ENCODE measurements at regions not wholly inside any gene's neighbourhood (a gene's known extent, or its start where the extent isn't known, plus 50 kb on each side); places are given as distances from the start of the nearest gene placed in this dataset.

DNA sequence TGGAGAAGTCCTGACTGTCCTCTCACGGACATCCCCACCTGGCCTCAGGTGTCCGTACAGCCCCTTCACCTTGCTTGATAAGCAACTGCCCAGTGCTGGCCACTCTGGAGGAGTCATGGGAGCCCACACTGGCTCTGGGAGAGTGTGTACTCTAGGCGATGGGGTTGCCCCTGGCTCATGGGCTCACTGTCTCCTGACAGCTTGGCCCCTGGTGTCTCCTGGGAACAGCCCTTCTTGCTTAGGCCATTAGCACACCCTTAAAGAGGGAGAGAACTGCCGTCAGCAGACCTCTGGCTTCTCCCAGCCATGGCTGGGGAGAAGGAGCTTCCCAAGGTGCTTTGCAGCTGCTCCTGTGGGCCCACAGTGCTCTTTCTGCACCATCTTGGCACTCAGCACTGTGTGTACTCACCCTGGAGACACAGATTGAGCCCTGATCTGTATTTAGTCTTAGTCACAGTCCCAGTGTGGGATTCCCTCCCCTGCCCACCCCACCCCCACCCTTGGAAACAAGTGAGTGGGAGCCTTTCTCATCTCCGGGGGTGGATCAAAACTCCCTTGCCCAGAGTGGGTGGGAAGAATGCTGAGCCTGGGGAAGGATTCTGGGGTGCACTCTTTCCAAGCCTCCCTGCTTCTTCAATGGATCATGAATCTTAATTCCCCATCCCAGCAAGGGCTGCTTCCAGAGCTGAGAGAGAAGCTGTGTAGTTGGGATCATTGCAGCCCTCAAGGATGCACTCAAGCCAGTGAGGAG, 83.5 kb upstream of the ADPGK start:
- Histone ChIP-seq H3K36me3 (replicated peaks in 1 of 2) (no peaks in the 10 kb centered on the region), H3K4me3 (no peak overlapping the region), H3K27me3 (no peaks in the 10 kb centered on the region), H3K4me1 (replicated peaks in 1 of 2) (no peaks in the 10 kb centered on the region), H3K9me3 (replicated peaks in 1 of 3) (no peaks in the 10 kb centered on the region), H3K27ac (no peak overlapping the region)
- no peak for TF ChIP-seq POLR2A (IDR thresholded peaks at IDR 0.05)
- TF ChIP-seq, protein P1, sequence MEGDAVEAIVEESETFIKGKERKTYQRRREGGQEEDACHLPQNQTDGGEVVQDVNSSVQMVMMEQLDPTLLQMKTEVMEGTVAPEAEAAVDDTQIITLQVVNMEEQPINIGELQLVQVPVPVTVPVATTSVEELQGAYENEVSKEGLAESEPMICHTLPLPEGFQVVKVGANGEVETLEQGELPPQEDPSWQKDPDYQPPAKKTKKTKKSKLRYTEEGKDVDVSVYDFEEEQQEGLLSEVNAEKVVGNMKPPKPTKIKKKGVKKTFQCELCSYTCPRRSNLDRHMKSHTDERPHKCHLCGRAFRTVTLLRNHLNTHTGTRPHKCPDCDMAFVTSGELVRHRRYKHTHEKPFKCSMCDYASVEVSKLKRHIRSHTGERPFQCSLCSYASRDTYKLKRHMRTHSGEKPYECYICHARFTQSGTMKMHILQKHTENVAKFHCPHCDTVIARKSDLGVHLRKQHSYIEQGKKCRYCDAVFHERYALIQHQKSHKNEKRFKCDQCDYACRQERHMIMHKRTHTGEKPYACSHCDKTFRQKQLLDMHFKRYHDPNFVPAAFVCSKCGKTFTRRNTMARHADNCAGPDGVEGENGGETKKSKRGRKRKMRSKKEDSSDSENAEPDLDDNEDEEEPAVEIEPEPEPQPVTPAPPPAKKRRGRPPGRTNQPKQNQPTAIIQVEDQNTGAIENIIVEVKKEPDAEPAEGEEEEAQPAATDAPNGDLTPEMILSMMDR (IDR thresholded peaks at IDR 0.05), result no peak
- 65 to 90% (median 79%) methylated on average over 2 to 5 of the region's 5 CpGs for WGBS, 4 donors
- DNase-seq, result no peak
- intact Hi-C loops (cut with DNase I), result no loop called here

DNA sequence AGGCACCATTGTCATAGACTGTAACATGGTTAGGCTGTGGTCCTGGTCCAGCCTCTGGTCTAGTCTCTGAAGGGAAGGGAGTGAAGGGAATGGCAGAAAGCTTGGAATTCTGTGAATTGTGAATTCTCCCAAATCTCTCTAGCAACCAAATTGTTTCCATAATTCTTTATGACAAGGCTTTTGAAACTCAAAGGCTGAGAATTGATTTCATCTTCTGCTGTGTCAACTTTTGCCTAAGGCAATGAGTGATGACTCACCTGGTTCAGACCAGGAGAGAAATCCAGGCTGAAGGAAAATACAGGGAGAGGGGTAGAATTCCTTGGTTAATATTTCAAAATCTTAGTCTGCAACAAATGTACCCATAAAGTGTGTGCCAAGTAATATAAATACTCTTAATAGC, 82.6 kb upstream of the ADPGK start:
- H3K4me3 ChIP-seq, result no peak overlapping the region
- H3K36me3 ChIP-seq (replicated peaks in 1 of 2), result no peaks in the 10 kb centered on the region
- DNase-seq, result no peak
- no peaks in the 10 kb centered on the region for H3K27me3 ChIP-seq
- H3K9me3 ChIP-seq (replicated peaks in 1 of 3), result no peaks in the 10 kb centered on the region
- intact Hi-C loops (cut with DNase I), result no loop called here
- no peak overlapping the region for H3K27ac ChIP-seq
- no peak for TF ChIP-seq POLR2A (IDR thresholded peaks at IDR 0.05)
- TF ChIP-seq, protein P1 (IDR thresholded peaks at IDR 0.05), result no peak
- no peaks in the 10 kb centered on the region for H3K4me1 ChIP-seq (replicated peaks in 1 of 2)

DNA sequence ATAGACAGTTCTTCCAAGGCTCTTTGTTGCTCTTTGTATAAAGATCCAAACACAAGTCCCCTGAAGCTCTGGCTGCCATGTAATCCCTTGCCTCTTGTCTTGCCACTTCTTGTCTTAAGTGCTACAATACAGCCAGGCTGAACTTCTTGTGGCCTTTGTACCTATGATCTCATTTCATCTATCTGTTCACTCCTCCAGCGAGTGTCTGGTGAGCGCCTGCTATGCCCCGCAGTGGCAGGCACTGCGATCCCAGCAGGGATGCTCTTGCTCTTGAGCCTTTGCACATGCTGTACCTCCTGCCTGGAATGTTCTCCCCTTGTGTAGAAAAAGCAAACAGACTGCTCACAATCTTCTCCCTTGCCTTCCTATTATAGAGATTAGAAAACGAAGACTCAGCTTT, 81.9 kb upstream of the ADPGK start:
- Histone ChIP-seq H3K36me3 (replicated peaks in 1 of 2) (no peaks in the 10 kb centered on the region), H3K27me3 (no peaks in the 10 kb centered on the region), H3K27ac (no peak overlapping the region), H3K4me1 (replicated peaks in 1 of 2) (no peaks in the 10 kb centered on the region), H3K9me3 (replicated peaks in 1 of 3) (no peaks in the 10 kb centered on the region), H3K4me3 (no peak overlapping the region)
- intact Hi-C loops (cut with DNase I), result no loop called here
- no peak for TF ChIP-seq POLR2A (IDR thresholded peaks at IDR 0.05)
- TF ChIP-seq, protein P1 (IDR thresholded peaks at IDR 0.05), result no peak
- 63 to 83% (median 68%) methylated on average over 5 of the region's 5 CpGs for WGBS, 4 donors
- DNase-seq, result no peak

- no peaks in the 10 kb centered on the region for H3K9me3 ChIP-seq (replicated peaks in 1 of 3)
- TF ChIP-seq POLR2A (IDR thresholded peaks at IDR 0.05), result no peak
- no peak for DNase-seq
- H3K4me1 ChIP-seq (replicated peaks in 1 of 2), result no peaks in the 10 kb centered on the region
- intact Hi-C loops (cut with DNase I), result no loop called here
- H3K4me3 ChIP-seq, result no peak overlapping the region
- no peak overlapping the region for H3K27ac ChIP-seq
- WGBS, 4 donors, result 80 to 84% (median 81%) methylated on average over 4 of the region's 4 CpGs
- H3K27me3 ChIP-seq, result no peaks in the 10 kb centered on the region
- H3K36me3 ChIP-seq (replicated peaks in 1 of 2), result no peaks in the 10 kb centered on the region
Observed at GRCh38 chr15:72864681-72865080, 81.1 kb upstream of the ADPGK start.

DNA sequence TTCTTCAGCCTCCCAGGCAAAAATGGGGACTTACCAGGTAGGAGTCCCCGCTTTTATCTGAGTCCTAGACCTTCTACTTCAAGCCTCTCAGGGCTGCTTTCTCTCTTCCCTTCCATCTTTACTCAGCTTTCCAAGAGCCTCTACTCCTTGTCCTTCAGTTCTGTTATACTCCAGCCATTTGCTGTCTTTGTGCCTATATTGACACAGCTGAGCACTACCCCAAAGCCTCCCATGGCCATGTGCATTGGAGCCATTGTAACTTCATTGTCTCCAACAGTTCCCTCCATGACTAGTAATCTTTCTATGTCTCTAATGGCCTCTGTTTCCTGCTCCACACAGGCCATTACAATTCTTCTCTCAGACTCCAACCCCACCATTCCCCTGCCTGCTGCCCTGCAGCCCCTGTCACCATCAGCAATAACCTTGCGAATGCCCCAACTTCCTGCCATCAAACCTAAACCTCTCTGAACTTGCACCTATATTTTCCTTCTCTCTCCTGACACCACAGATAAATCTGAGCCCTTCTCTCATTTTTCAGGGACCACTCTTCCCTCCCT, 77.9 kb upstream of the ADPGK start:
- TF ChIP-seq POLR2A (IDR thresholded peaks at IDR 0.05), result no peak
- TF ChIP-seq, protein P1 (IDR thresholded peaks at IDR 0.05), result no peak
- Histone ChIP-seq H3K4me3 (no peak overlapping the region), H3K27me3 (no peaks in the 10 kb centered on the region), H3K27ac (no peak overlapping the region), H3K4me1 (replicated peaks in 1 of 2) (no peaks in the 10 kb centered on the region), H3K9me3 (replicated peaks in 1 of 3) (no peaks in the 10 kb centered on the region), H3K36me3 (replicated peaks in 1 of 2) (no peaks in the 10 kb centered on the region)
- intact Hi-C loops (cut with DNase I), result no loop called here
- DNase-seq, result no peak
- WGBS, 4 donors, result 85 to 93% (median 91%) methylated on average over 2 of the region's 2 CpGs
